DND-41 (cell line): ENCODE measurements at regions not wholly inside any gene's neighbourhood (a gene's known extent, or its start where the extent isn't known, plus 50 kb on each side); places are given as distances from the start of the nearest gene placed in this dataset.

Experiments
- ATAC-seq: fragments of 200-7000 bp; cut with Tn5 transposase; 3 replicates; pipeline ENCODE4 v1.9.1; 2021; ENCODE audit warnings: low read depth; ENCODE audit not compliant: insufficient read depth
- DNase-seq: peaks from one replicate; pipeline ENCODE4 v3.0.0-alpha.2; 2020
- H2AFZ ChIP-seq: 2 replicates; pipeline ENCODE4 v1.6.0; 2012; ENCODE audit warnings: low read depth, low read length
- H3K27ac ChIP-seq: 2 replicates; pipeline ENCODE4 v1.5.1; 2012; ENCODE audit warnings: low read length, inconsistent platforms
- H3K27me3 ChIP-seq: fragments of 200-600 bp; sonication (generic); 2 replicates; pipeline ENCODE4 v1.6.0; 2012; ENCODE audit warnings: low read length, mild to moderate bottlenecking, inconsistent platforms; ENCODE audit not compliant: insufficient read depth, poor library complexity
- H3K36me3 ChIP-seq: 2 replicates; pipeline ENCODE4 v1.5.1; 2012; ENCODE audit warnings: low read length, inconsistent platforms; ENCODE audit not compliant: insufficient read depth
- H3K4me1 ChIP-seq: 2 replicates; pipeline ENCODE4 v1.5.1; 2012; ENCODE audit warnings: mild to moderate bottlenecking, low read length; ENCODE audit not compliant: insufficient read depth
- H3K4me2 ChIP-seq: 2 replicates; pipeline ENCODE4 v1.6.0; 2012; ENCODE audit warnings: mild to moderate bottlenecking, moderate library complexity, low read length, inconsistent platforms; ENCODE audit not compliant: insufficient read depth
- H3K4me3 ChIP-seq, 2 experiments: fragments of 200-600 bp in 1 of 2; shearing (Covaris generic) in 1 of 2; 2 replicates each; pipeline ENCODE4 v1.5.1; 2012 to 2016; ENCODE audit warnings: inconsistent platforms in 2 of 2, low read length in 2 of 2, mild to moderate bottlenecking in 2 of 2, low read depth in 1 of 2, moderate library complexity in 1 of 2
- H3K79me2 ChIP-seq: 2 replicates; pipeline ENCODE4 v1.6.0; 2012; ENCODE audit warnings: low read length, inconsistent platforms; ENCODE audit not compliant: insufficient read depth
- H3K9ac ChIP-seq: 2 replicates; pipeline ENCODE4 v1.6.0; 2012; ENCODE audit warnings: low read depth, mild to moderate bottlenecking, inconsistent platforms, low read length, moderate library complexity
- H3K9me3 ChIP-seq: 2 replicates; pipeline ENCODE4 v1.5.1; 2012; ENCODE audit warnings: low read length, moderate library complexity, mild to moderate bottlenecking, inconsistent platforms; ENCODE audit not compliant: insufficient read depth, severe bottlenecking
- H4K20me1 ChIP-seq: 2 replicates; pipeline ENCODE4 v1.6.0; 2012; ENCODE audit warnings: low read length; ENCODE audit not compliant: insufficient read depth
- CTCF ChIP-seq: IDR thresholded peaks from 2 replicates; pipeline ENCODE4 v1.5.1; 2012; ENCODE audit warnings: borderline replicate concordance, low read length, moderate library complexity, mild to moderate bottlenecking; ENCODE audit not compliant: poor library complexity, severe bottlenecking; ENCODE audit errors: extremely low read depth
- EZH2 ChIP-seq: IDR thresholded peaks from 3 replicates; pipeline ENCODE4 v1.6.1; 2012; ENCODE audit warnings: borderline replicate concordance, low read depth, mild to moderate bottlenecking, moderate library complexity, low read length, inconsistent platforms; ENCODE audit not compliant: severe bottlenecking

- Histone ChIP-seq H3K27ac (no peak overlapping the region), H3K36me3 (no peaks in the 10 kb centered on the region), H3K4me2 (no peak overlapping the region), H3K27me3 (no peaks in the 10 kb centered on the region), H2AFZ (no peak overlapping the region), H3K79me2 (no peaks in the 10 kb centered on the region), H3K4me1 (no peaks in the 10 kb centered on the region), H3K9ac (no peak overlapping the region), H4K20me1 (no peaks in the 10 kb centered on the region), H3K4me3 (no peak overlapping the region), H3K9me3 (no peaks in the 10 kb centered on the region)
- ATAC-seq (no peak), DNase-seq (no peak)
- TF ChIP-seq CTCF (no peak), EZH2 (no peak)
These were observed 1473.6 kb downstream of the STIM2 start for GRCh38 chr4:28334249-28334648.

GRCh38 chr4:28341784-28342183 is 1481.1 kb downstream of the STIM2 start:
- no peak for ATAC-seq
- Histone ChIP-seq H3K27ac (no peak overlapping the region), H3K27me3 (no peaks in the 10 kb centered on the region), H2AFZ (no peak overlapping the region), H3K4me2 (no peak overlapping the region), H3K36me3 (no peaks in the 10 kb centered on the region), H3K4me1 (no peaks in the 10 kb centered on the region), H3K79me2 (no peaks in the 10 kb centered on the region), H3K9ac (no peak overlapping the region), H3K4me3 (no peak overlapping the region), H3K9me3 (no peaks in the 10 kb centered on the region), H4K20me1 (no peaks in the 10 kb centered on the region)
- DNase-seq: no peak
- TF ChIP-seq CTCF (no peak), EZH2 (no peak)

GRCh38 chr4:28350485-28350884 is 1489.8 kb downstream of the STIM2 start:
- H2AFZ ChIP-seq: no peak overlapping the region
- TF ChIP-seq EZH2 (no peak), CTCF (no peak)
- H3K36me3 ChIP-seq: no peaks in the 10 kb centered on the region
- H3K9me3 ChIP-seq: no peaks in the 10 kb centered on the region
- no peak overlapping the region for H3K9ac ChIP-seq
- DNase-seq (no peak), ATAC-seq (no peak)
- no peak overlapping the region for H3K27ac ChIP-seq
- no peak overlapping the region for H3K4me3 ChIP-seq
- H3K79me2 ChIP-seq: no peaks in the 10 kb centered on the region
- H3K27me3 ChIP-seq: no peaks in the 10 kb centered on the region
- no peaks in the 10 kb centered on the region for H4K20me1 ChIP-seq
- H3K4me2 ChIP-seq: no peak overlapping the region
- H3K4me1 ChIP-seq: no peaks in the 10 kb centered on the region

GRCh38 chr4:28351102-28351501 is 1490.5 kb downstream of the STIM2 start:
- DNase-seq: no peak
- no peaks in the 10 kb centered on the region for H3K36me3 ChIP-seq
- H3K9ac ChIP-seq: no peak overlapping the region
- H4K20me1 ChIP-seq: no peaks in the 10 kb centered on the region
- no peaks in the 10 kb centered on the region for H3K4me1 ChIP-seq
- no peaks in the 10 kb centered on the region for H3K27me3 ChIP-seq
- H2AFZ ChIP-seq: no peak overlapping the region
- TF ChIP-seq EZH2: no peak
- TF ChIP-seq CTCF: no peak
- H3K9me3 ChIP-seq: no peaks in the 10 kb centered on the region
- no peaks in the 10 kb centered on the region for H3K79me2 ChIP-seq
- no peak overlapping the region for H3K4me2 ChIP-seq
- H3K4me3 ChIP-seq: no peak overlapping the region
- ATAC-seq: no peak
- H3K27ac ChIP-seq: no peak overlapping the region
